Neural progenitor cell (in vitro differentiated cells): ENCODE measurements at regions not wholly inside any gene's neighbourhood (a gene's known extent, or its start where the extent isn't known, plus 50 kb on each side); places are given as distances from the start of the nearest gene placed in this dataset.
"Not testable (repeated sequence)": the region's sequence is repeated elsewhere in the genome, so short reads cannot be mapped to it uniquely, and the experiment has no call there.

Experiments
- DNase-seq: peaks from one replicate; pipeline ENCODE4 v3.0.0-alpha.2; 2016; ENCODE audit warnings: low spot score
- H2AFZ ChIP-seq: fragments of 200-600 bp; sonication (generic); replicated peaks from 2 replicates; pipeline ENCODE4 v1.6.1; 2016; ENCODE audit warnings: antibody characterized with exemption
- H3F3A ChIP-seq: fragments of 200-600 bp; sonication (generic); 2 replicates; pipeline ENCODE4 v1.6.1; 2016; ENCODE audit warnings: antibody characterized with exemption, low read depth
- H3K27ac ChIP-seq: fragments of 200-600 bp; sonication (generic); 2 replicates; pipeline ENCODE4 v1.5.1; 2016; ENCODE audit warnings: mild to moderate bottlenecking
- H3K27me3 ChIP-seq: fragments of 200-600 bp; sonication (generic); 2 replicates; pipeline ENCODE4 v1.6.1; 2016; ENCODE audit warnings: mild to moderate bottlenecking, moderate library complexity
- H3K36me3 ChIP-seq: fragments of 200-600 bp; sonication (generic); 2 replicates; pipeline ENCODE4 v1.5.1; 2016
- H3K4me1 ChIP-seq: fragments of 200-600 bp; sonication (generic); 2 replicates; pipeline ENCODE4 v1.6.1; 2016; ENCODE audit warnings: mixed run types
- H3K4me2 ChIP-seq: fragments of 200-600 bp; sonication (generic); 2 replicates; pipeline ENCODE4 v1.6.1; 2016
- H3K4me3 ChIP-seq: fragments of 200-600 bp; sonication (generic); 2 replicates; pipeline ENCODE4 v1.5.1; 2016
- H3K79me2 ChIP-seq: fragments of 200-600 bp; sonication (generic); 2 replicates; pipeline ENCODE4 v1.6.1; 2016; ENCODE audit warnings: low read depth
- H3K9ac ChIP-seq: fragments of 200-600 bp; sonication (generic); 2 replicates; pipeline ENCODE4 v1.6.1; 2016
- H3K9me3 ChIP-seq: fragments of 200-600 bp; sonication (generic); 2 replicates; pipeline ENCODE4 v1.5.1; 2016; ENCODE audit warnings: low read depth
- H4K20me1 ChIP-seq: fragments of 200-600 bp; sonication (generic); 2 replicates; pipeline ENCODE4 v1.6.1; 2016; ENCODE audit warnings: low read depth
- H3K27ac Mint-ChIP-seq: 3 replicates; pipeline ENCODE4 v1.8.0; 2021; ENCODE audit warnings: mixed read lengths
- H3K27me3 Mint-ChIP-seq: 2 replicates; pipeline ENCODE4 v1.8.0; 2022; ENCODE audit warnings: low read depth, mild to moderate bottlenecking, inconsistent platforms, moderate library complexity, mixed read lengths; ENCODE audit not compliant: insufficient read depth
- H3K36me3 Mint-ChIP-seq: 3 replicates; pipeline ENCODE4 v1.8.0; 2021; ENCODE audit warnings: mixed read lengths
- H3K4me1 Mint-ChIP-seq: 3 replicates; pipeline ENCODE4 v1.8.0; 2021; ENCODE audit warnings: mixed read lengths
- H3K4me3 Mint-ChIP-seq: 3 replicates; pipeline ENCODE4 v1.8.0; 2021; ENCODE audit warnings: mild to moderate bottlenecking, moderate library complexity, mixed read lengths
- H3K9me3 Mint-ChIP-seq: 3 replicates; pipeline ENCODE4 v1.8.0; 2020; ENCODE audit warnings: mixed read lengths
- EZH2 ChIP-seq: fragments of 200-600 bp; sonication (generic); IDR thresholded peaks from 2 replicates; pipeline ENCODE4 v1.6.1; 2017; ENCODE audit warnings: antibody characterized with exemption, mild to moderate bottlenecking, moderate library complexity
- EZH2phosphoT487 ChIP-seq: fragments of 200-600 bp; sonication (generic); IDR thresholded peaks from 2 replicates; pipeline ENCODE4 v1.6.1; 2017; ENCODE audit warnings: antibody characterized with exemption
- TF ChIP-seq, protein P1 (sequence below): fragments of 200-600 bp; sonication (generic); IDR thresholded peaks from 2 replicates; pipeline ENCODE4 v1.5.1; 2017; ENCODE audit warnings: antibody characterized with exemption, mild to moderate bottlenecking

DNA sequence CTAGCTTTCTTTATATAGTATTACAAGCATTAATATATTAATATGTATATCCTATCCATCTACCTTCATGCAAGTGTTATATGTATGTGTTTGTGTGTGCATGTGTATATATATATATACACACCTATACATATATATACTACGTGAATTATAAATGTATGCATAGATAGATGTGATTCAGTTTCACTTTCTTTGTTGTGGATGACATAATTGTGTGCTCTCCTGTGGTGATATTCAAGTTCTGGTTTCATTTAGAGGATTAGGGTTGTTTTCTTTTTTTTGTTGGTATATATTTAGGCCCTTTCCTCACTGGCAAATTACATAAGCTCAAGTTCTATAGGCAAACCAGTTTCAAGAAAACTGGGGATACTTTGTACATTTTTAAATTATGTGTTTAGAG lies 225.7 kb upstream of the FANCL start:
- no peaks in the 10 kb centered on the region for H3K36me3 ChIP-seq
- TF ChIP-seq, protein P1, sequence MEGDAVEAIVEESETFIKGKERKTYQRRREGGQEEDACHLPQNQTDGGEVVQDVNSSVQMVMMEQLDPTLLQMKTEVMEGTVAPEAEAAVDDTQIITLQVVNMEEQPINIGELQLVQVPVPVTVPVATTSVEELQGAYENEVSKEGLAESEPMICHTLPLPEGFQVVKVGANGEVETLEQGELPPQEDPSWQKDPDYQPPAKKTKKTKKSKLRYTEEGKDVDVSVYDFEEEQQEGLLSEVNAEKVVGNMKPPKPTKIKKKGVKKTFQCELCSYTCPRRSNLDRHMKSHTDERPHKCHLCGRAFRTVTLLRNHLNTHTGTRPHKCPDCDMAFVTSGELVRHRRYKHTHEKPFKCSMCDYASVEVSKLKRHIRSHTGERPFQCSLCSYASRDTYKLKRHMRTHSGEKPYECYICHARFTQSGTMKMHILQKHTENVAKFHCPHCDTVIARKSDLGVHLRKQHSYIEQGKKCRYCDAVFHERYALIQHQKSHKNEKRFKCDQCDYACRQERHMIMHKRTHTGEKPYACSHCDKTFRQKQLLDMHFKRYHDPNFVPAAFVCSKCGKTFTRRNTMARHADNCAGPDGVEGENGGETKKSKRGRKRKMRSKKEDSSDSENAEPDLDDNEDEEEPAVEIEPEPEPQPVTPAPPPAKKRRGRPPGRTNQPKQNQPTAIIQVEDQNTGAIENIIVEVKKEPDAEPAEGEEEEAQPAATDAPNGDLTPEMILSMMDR: no peak
- TF ChIP-seq EZH2phosphoT487 (no peak), EZH2 (no peak)
- Mint-ChIP-seq H3K36me3 (no peaks in the 10 kb centered on the region), H3K9me3 (no peaks in the 10 kb centered on the region), H3K4me3 (no peak overlapping the region), H3K27me3 (no peaks in the 10 kb centered on the region), H3K27ac (no peak overlapping the region), H3K4me1 (peaks cover 2% of the 10 kb centered on the region)
- H3K27ac ChIP-seq: no peak overlapping the region
- H4K20me1 ChIP-seq: no peaks in the 10 kb centered on the region
- no peak overlapping the region for H3K4me2 ChIP-seq
- H3F3A ChIP-seq: no peaks in the 10 kb centered on the region
- no peaks in the 10 kb centered on the region for H3K9me3 ChIP-seq
- DNase-seq: no peak
- no peaks in the 10 kb centered on the region for H3K79me2 ChIP-seq
- H2AFZ ChIP-seq: no peak overlapping the region
- H3K4me1 ChIP-seq: no peaks in the 10 kb centered on the region
- H3K9ac ChIP-seq: no peak overlapping the region
- H3K27me3 ChIP-seq: no peaks in the 10 kb centered on the region
- no peak overlapping the region for H3K4me3 ChIP-seq

DNA sequence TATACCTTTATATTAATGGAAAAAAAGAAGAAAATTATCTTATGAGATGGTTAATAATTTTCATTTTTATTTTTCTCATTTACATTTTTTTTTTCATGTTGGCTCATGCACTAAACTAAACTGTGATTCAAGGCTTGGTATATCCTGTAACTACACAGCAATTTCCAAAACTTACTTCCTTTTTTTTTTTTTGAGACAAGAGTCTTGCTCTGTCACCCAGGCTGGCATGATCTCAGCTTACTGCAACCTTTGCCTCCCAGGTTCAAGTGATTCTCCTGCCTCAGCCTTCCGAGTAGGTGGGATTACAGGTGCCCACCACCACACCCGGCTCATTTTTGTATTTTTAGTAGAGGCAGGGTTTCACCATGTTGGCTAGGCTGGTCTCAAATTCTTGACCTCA lies 224.9 kb upstream of the FANCL start:
- not testable (repeated sequence) for H3K27me3 Mint-ChIP-seq, H3K4me3 ChIP-seq, H3K4me1 Mint-ChIP-seq

GRCh38 chr2:58460670-58461069 lies 219.5 kb upstream of the FANCL start:
- H3K79me2 ChIP-seq: no peaks in the 10 kb centered on the region
- no peaks in the 10 kb centered on the region for H3K36me3 Mint-ChIP-seq
- H3K4me1 Mint-ChIP-seq: no peaks in the 10 kb centered on the region
- H3K27ac ChIP-seq: no peak overlapping the region
- H3F3A ChIP-seq: no peaks in the 10 kb centered on the region
- no peaks in the 10 kb centered on the region for H3K36me3 ChIP-seq
- H3K27me3 Mint-ChIP-seq: no peaks in the 10 kb centered on the region
- H4K20me1 ChIP-seq: no peaks in the 10 kb centered on the region
- no peak for DNase-seq
- no peak overlapping the region for H3K4me2 ChIP-seq
- TF ChIP-seq EZH2 (no peak), EZH2phosphoT487 (no peak)
- TF ChIP-seq, protein P1: no peak
- no peaks in the 10 kb centered on the region for H3K27me3 ChIP-seq
- H3K27ac Mint-ChIP-seq: no peak overlapping the region
- no peaks in the 10 kb centered on the region for H3K4me1 ChIP-seq
- H3K9me3 Mint-ChIP-seq: no peaks in the 10 kb centered on the region
- H3K9me3 ChIP-seq: no peaks in the 10 kb centered on the region
- H2AFZ ChIP-seq: no peak overlapping the region
- H3K4me3 Mint-ChIP-seq: no peak overlapping the region
- H3K9ac ChIP-seq: no peak overlapping the region
- H3K4me3 ChIP-seq: no peak overlapping the region

More for the DNA sequence above, 224.9 kb upstream of the FANCL start:
- H3K79me2 ChIP-seq, H3K36me3 Mint-ChIP-seq, H3K27ac Mint-ChIP-seq, H3K4me3 Mint-ChIP-seq, H3K27me3 ChIP-seq, H2AFZ ChIP-seq, DNase-seq, H3K36me3 ChIP-seq, H3K4me1 ChIP-seq, H3K9ac ChIP-seq, H3K9me3 ChIP-seq, H4K20me1 ChIP-seq, H3K9me3 Mint-ChIP-seq, H3F3A ChIP-seq, H3K27ac ChIP-seq, H3K4me2 ChIP-seq: not testable (repeated sequence)

DNA sequence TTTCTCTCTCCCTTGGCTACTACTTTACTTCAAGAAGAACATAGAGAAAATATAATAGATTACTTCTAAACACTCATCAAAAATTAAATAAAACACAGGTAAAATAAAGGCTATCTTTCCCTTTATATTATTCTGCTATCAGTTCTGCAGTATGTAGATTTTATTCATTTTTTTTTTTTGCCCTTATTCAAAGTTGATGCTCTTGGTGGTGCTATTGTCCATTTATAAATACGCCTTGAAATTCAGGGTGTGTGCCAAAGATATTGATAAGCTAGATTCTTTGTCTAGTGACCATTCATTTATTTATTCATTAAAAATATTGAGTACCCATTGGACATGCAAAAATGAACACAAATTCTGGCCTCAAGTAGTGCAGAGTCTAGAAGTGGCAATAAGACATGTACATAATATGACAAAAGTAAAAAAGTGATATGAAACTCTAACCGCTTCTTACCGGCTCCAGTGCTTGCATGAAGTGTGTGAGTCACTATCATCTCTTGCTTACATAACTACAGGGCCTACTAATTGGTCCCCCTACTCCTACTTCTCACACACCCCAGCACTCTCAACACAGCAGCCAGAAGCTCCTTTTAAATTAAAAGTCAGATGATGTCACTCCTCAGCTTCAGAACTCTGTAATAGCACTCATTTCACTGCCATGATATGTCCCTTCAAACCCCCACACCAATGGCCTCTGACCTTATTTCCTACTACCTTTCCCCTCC lies 208.3 kb upstream of the FANCL start:
- Histone ChIP-seq H3K9ac (no peak overlapping the region), H3F3A (no peaks in the 10 kb centered on the region)

More for the DNA sequence above, 208.3 kb upstream of the FANCL start:
- Histone ChIP-seq H3K27me3 (no peaks in the 10 kb centered on the region), H3K4me1 (peaks cover 7% of the 10 kb centered on the region), H4K20me1 (no peaks in the 10 kb centered on the region), H3K9me3 (no peaks in the 10 kb centered on the region), H3K4me2 (no peak overlapping the region), H3K36me3 (no peaks in the 10 kb centered on the region), H3K27ac (no peak overlapping the region), H3K4me3 (no peak overlapping the region), H3K79me2 (no peaks in the 10 kb centered on the region), H2AFZ (peak overlapping the region; percentile 80)
- H3K4me1 Mint-ChIP-seq: peaks cover 13% of the 10 kb centered on the region
- H3K27me3 Mint-ChIP-seq: no peaks in the 10 kb centered on the region
- peak overlapping the region; percentile 24 for H3K27ac Mint-ChIP-seq
- TF ChIP-seq, protein P1: peak; percentile 39
- no peak for TF ChIP-seq EZH2
- no peaks in the 10 kb centered on the region for H3K36me3 Mint-ChIP-seq
- no peak overlapping the region for H3K4me3 Mint-ChIP-seq
- no peaks in the 10 kb centered on the region for H3K9me3 Mint-ChIP-seq
- no peak for DNase-seq
